OCI-LY7 (cell line): ENCODE measurements at regions not wholly inside any gene's neighbourhood (a gene's known extent, or its start where the extent isn't known, plus 50 kb on each side); places are given as distances from the start of the nearest gene placed in this dataset.

ENCODE experiments used
- EZH2phosphoT487 ChIP-seq: fragments of 200-600 bp; sonication (generic); IDR thresholded peaks from 2 replicates; pipeline ENCODE4 v1.6.1; 2018; ENCODE audit warnings: low read depth, borderline replicate concordance, mild to moderate bottlenecking, mixed run types, antibody characterized with exemption, low read length, moderate library complexity, mixed read lengths
- TF ChIP-seq, protein P1 (sequence below): fragments of 200-600 bp; sonication (generic); conservative IDR thresholded peaks from 2 replicates; pipeline ENCODE4 v1.5.1; 2014; ENCODE audit warnings: mild to moderate bottlenecking, antibody characterized with exemption, low read length, moderate library complexity, mixed read lengths

DNA sequence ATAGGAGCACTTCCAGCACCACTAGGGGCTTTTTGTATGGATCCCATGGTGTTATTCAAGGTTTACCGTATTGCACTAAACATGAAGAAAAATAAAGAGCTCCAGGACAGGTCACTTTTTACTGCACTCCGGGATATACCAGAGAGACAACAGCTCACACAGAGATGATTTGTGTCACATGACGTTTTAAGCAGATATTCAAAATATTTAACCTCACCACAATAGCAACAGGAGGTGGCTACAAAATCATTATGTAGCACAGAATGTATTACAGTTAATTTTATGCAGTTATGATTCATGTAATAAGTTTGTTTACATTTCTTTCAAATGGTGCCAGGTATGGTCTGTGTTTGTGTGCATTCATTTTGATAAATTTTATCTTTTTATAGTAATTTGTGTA lies 100.6 kb downstream of the LUZP4 start:
- TF ChIP-seq, protein P1, sequence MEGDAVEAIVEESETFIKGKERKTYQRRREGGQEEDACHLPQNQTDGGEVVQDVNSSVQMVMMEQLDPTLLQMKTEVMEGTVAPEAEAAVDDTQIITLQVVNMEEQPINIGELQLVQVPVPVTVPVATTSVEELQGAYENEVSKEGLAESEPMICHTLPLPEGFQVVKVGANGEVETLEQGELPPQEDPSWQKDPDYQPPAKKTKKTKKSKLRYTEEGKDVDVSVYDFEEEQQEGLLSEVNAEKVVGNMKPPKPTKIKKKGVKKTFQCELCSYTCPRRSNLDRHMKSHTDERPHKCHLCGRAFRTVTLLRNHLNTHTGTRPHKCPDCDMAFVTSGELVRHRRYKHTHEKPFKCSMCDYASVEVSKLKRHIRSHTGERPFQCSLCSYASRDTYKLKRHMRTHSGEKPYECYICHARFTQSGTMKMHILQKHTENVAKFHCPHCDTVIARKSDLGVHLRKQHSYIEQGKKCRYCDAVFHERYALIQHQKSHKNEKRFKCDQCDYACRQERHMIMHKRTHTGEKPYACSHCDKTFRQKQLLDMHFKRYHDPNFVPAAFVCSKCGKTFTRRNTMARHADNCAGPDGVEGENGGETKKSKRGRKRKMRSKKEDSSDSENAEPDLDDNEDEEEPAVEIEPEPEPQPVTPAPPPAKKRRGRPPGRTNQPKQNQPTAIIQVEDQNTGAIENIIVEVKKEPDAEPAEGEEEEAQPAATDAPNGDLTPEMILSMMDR = no peak
- no peak for TF ChIP-seq EZH2phosphoT487
